Neuronal stem cell (in vitro differentiated cells): ENCODE measurements at regions not wholly inside any gene's neighbourhood (a gene's known extent, or its start where the extent isn't known, plus 50 kb on each side); places are given as distances from the start of the nearest gene placed in this dataset.

Source experiments
- DNase-seq: peaks from one replicate; pipeline ENCODE4 v3.0.0-alpha.2; 2013; ENCODE audit warnings: low spot score
- H2AFZ ChIP-seq: one replicate; pipeline ENCODE4 v1.6.1; 2013; ENCODE audit warnings: mild to moderate bottlenecking, low read length, inconsistent platforms
- H2AK5ac ChIP-seq: 2 replicates; pipeline ENCODE4 v1.6.1; 2013; ENCODE audit warnings: low read depth, mild to moderate bottlenecking, inconsistent platforms, low read length, moderate library complexity, mixed read lengths
- H2BK120ac ChIP-seq: 2 replicates; pipeline ENCODE4 v1.6.1; 2013; ENCODE audit warnings: low read depth, mild to moderate bottlenecking, inconsistent platforms, low read length, moderate library complexity, mixed read lengths
- H2BK12ac ChIP-seq: one replicate; pipeline ENCODE4 v1.6.1; 2013; ENCODE audit warnings: low read length, inconsistent platforms
- H2BK15ac ChIP-seq: 2 replicates; pipeline ENCODE4 v1.6.1; 2013; ENCODE audit warnings: mild to moderate bottlenecking, low read length, inconsistent platforms, mixed read lengths
- H2BK5ac ChIP-seq: one replicate; pipeline ENCODE4 v1.6.1; 2013; ENCODE audit warnings: inconsistent platforms, mild to moderate bottlenecking, low read length, moderate library complexity
- H3K14ac ChIP-seq: one replicate; pipeline ENCODE4 v1.6.1; 2013; ENCODE audit warnings: low read length, inconsistent platforms
- H3K18ac ChIP-seq: 2 replicates; pipeline ENCODE4 v1.6.1; 2013; ENCODE audit warnings: low read length, inconsistent platforms
- H3K23ac ChIP-seq: 2 replicates; pipeline ENCODE4 v1.6.1; 2013; ENCODE audit warnings: low read depth, mild to moderate bottlenecking, mixed read lengths, low read length, inconsistent platforms; ENCODE audit not compliant: poor library complexity
- H3K27ac ChIP-seq: replicated peaks from 3 replicates; pipeline ENCODE4 v1.5.1; 2013; ENCODE audit warnings: low read length, inconsistent platforms
- H3K27me3 ChIP-seq, 3 experiments: 2 replicates each; pipeline ENCODE4 v1.6.1; 2013; ENCODE audit warnings: low read length in 3 of 3, mild to moderate bottlenecking in 2 of 3, inconsistent platforms in 1 of 3, low read depth in 1 of 3, mixed read lengths in 1 of 3, moderate library complexity in 1 of 3; ENCODE audit not compliant: control insufficient read depth in 3 of 3, insufficient read depth in 3 of 3
- H3K36me3 ChIP-seq, 2 donors: replicated peaks in 1 of 2; 2 replicates each; pipeline ENCODE4 v1.6.1; 2013; ENCODE audit warnings: low read length in 2 of 2; ENCODE audit not compliant: control insufficient read depth in 2 of 2, insufficient read depth in 2 of 2
- H3K4ac ChIP-seq: 2 replicates; pipeline ENCODE4 v1.6.1; 2013; ENCODE audit warnings: inconsistent platforms, mild to moderate bottlenecking, low read length, moderate library complexity
- H3K4me1 ChIP-seq, 2 donors: 1 replicate in 1 of 2; 2 replicates in 1 of 2; pipeline ENCODE4 v1.6.1; 2013; ENCODE audit warnings: low read length in 2 of 2, low read depth in 1 of 2; ENCODE audit not compliant: control insufficient read depth in 2 of 2, insufficient read depth in 1 of 2
- H3K4me2 ChIP-seq: one replicate; pipeline ENCODE4 v1.6.1; 2013; ENCODE audit warnings: mild to moderate bottlenecking, low read length, inconsistent platforms; ENCODE audit not compliant: insufficient read depth, poor library complexity, severe bottlenecking
- H3K4me3 ChIP-seq, 2 donors: 2 replicates each; pipeline ENCODE4 v1.5.1; 2013; ENCODE audit warnings: low read length in 2 of 2, mild to moderate bottlenecking in 2 of 2, inconsistent platforms in 1 of 2, moderate library complexity in 1 of 2
- H3K79me1 ChIP-seq: one replicate; pipeline ENCODE4 v1.6.1; 2013; ENCODE audit warnings: low read depth, mild to moderate bottlenecking, inconsistent platforms, low read length, moderate library complexity
- H3K9ac ChIP-seq: one replicate; pipeline ENCODE4 v1.6.1; 2013; ENCODE audit warnings: mild to moderate bottlenecking, low read depth, low read length, inconsistent platforms; ENCODE audit not compliant: poor library complexity
- H3K9me3 ChIP-seq, 2 donors: replicated peaks in 1 of 2; 2 replicates each; pipeline versions ENCODE3 to v1.6.1; 2013; ENCODE audit warnings: low read length in 2 of 2, mild to moderate bottlenecking in 2 of 2, inconsistent platforms in 1 of 2, low read depth in 1 of 2, mixed read lengths in 1 of 2, moderate library complexity in 1 of 2; ENCODE audit not compliant: control insufficient read depth in 2 of 2, insufficient read depth in 1 of 2
- H4K8ac ChIP-seq: one replicate; pipeline ENCODE4 v1.6.1; 2013; ENCODE audit warnings: low read depth, mild to moderate bottlenecking, inconsistent platforms, low read length, moderate library complexity
- H4K91ac ChIP-seq: one replicate; pipeline ENCODE4 v1.6.1; 2013; ENCODE audit warnings: low read length, low read depth, mild to moderate bottlenecking, inconsistent platforms; ENCODE audit not compliant: poor library complexity
- WGBS, 2 donors: extraction: QIAGEN DNeasy Blood & Tissue Kit; methylation state at CpG; one replicate each; pipeline ENCODE4 v1.1.7; 2013; ENCODE audit warnings: missing lambda C conversion rate in 2 of 2, mixed read lengths in 1 of 2; ENCODE audit not compliant: insufficient read length in 2 of 2, insufficient replicate concordance in 1 of 2; ENCODE audit errors: extremely low coverage in 2 of 2; 5-methylcytosine and 5-hydroxymethylcytosine counted together

GRCh38 chr4:107194005-107194404 is 157.9 kb upstream of the DKK2 start:
- H3K14ac ChIP-seq: no peak overlapping the region
- no peak overlapping the region for H2BK15ac ChIP-seq
- H2BK5ac ChIP-seq: no peak overlapping the region
- no peak overlapping the region for H2BK12ac ChIP-seq
- no peak overlapping the region for H2BK120ac ChIP-seq
- H3K4me1 ChIP-seq: no peaks in the 10 kb centered on the region
- H3K9me3 ChIP-seq: no peaks in the 10 kb centered on the region
- H3K4ac ChIP-seq: no peak overlapping the region
- H4K91ac ChIP-seq: no peak overlapping the region
- no peak overlapping the region for H4K8ac ChIP-seq
- no peaks in the 10 kb centered on the region for H3K36me3 ChIP-seq
- no peak overlapping the region for H3K9ac ChIP-seq
- no peak overlapping the region for H3K4me2 ChIP-seq
- H2AK5ac ChIP-seq: no peak overlapping the region
- H3K18ac ChIP-seq: no peak overlapping the region
- no peak for DNase-seq
- no peak overlapping the region for H3K27ac ChIP-seq
- H3K27me3 ChIP-seq: no peaks in the 10 kb centered on the region
- no peak overlapping the region for H3K23ac ChIP-seq
- no peak overlapping the region for H3K4me3 ChIP-seq
- no peaks in the 10 kb centered on the region for H3K79me1 ChIP-seq
- WGBS, 2 donors: no CpG with 5 or more reads among the region's 4 CpGs
- no peak overlapping the region for H2AFZ ChIP-seq

- Histone ChIP-seq H3K4me1 (no peaks in the 10 kb centered on the region), H3K9ac (no peak overlapping the region), H2BK5ac (no peak overlapping the region), H2BK15ac (no peak overlapping the region), H3K36me3 (no peaks in the 10 kb centered on the region), H4K8ac (no peak overlapping the region), H2BK12ac (no peak overlapping the region), H3K27me3 (no peaks in the 10 kb centered on the region), H3K9me3 (no peaks in the 10 kb centered on the region), H2BK120ac (no peak overlapping the region), H3K4ac (no peak overlapping the region), H3K27ac (no peak overlapping the region), H2AFZ (no peak overlapping the region), H3K18ac (no peak overlapping the region), H2AK5ac (no peak overlapping the region), H4K91ac (no peak overlapping the region), H3K23ac (no peak overlapping the region), H3K14ac (no peak overlapping the region), H3K79me1 (no peaks in the 10 kb centered on the region), H3K4me3 (no peak overlapping the region), H3K4me2 (no peak overlapping the region)
- no CpG with 5 or more reads among the region's 6 CpGs for WGBS, 2 donors
- no peak for DNase-seq
Measured at GRCh38 chr4:107192601-107193000, 156.5 kb upstream of the DKK2 start.

DNA sequence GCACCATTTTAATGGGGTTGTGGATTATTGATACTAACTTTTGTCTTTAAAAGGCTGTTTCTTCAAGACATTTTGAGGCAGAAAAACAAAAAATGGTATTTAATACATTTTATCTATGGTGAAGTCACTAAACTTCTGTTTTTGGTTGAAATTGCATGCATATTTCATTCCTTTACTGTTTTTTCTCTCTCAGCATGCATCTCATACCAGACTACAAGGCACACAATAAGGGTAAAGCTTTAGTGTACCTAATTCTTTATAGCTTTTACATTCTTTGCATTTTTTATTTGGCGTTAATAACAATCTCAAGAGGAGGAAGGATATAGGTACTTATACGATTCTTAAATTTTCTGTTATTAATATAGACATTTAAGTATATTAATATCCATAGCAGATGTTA is 151.0 kb upstream of the DKK2 start:
- Histone ChIP-seq H3K4me2 (no peak overlapping the region), H3K27me3 (no peaks in the 10 kb centered on the region), H3K9me3 (no peaks in the 10 kb centered on the region), H3K27ac (no peak overlapping the region), H2BK12ac (no peak overlapping the region), H3K9ac (no peak overlapping the region), H2BK5ac (no peak overlapping the region), H3K14ac (no peak overlapping the region), H4K8ac (no peak overlapping the region), H3K4me1 (no peaks in the 10 kb centered on the region), H2AFZ (no peak overlapping the region), H3K4me3 (no peak overlapping the region), H3K23ac (no peak overlapping the region), H2BK120ac (no peak overlapping the region), H3K36me3 (no peaks in the 10 kb centered on the region), H3K18ac (no peak overlapping the region), H2AK5ac (no peak overlapping the region), H4K91ac (no peak overlapping the region), H3K79me1 (no peaks in the 10 kb centered on the region), H2BK15ac (no peak overlapping the region), H3K4ac (no peak overlapping the region)
- WGBS, 2 donors: no CpG with 5 or more reads among the region's 2 CpGs
- no peak for DNase-seq

- H2AK5ac ChIP-seq: no peak overlapping the region
- peak; percentile 47 for DNase-seq
- H3K9me3 ChIP-seq: no peaks in the 10 kb centered on the region
- H3K27me3 ChIP-seq: no peaks in the 10 kb centered on the region
- no peak overlapping the region for H2BK12ac ChIP-seq
- H3K27ac ChIP-seq: no peak overlapping the region
- no peak overlapping the region for H3K4me3 ChIP-seq
- no peaks in the 10 kb centered on the region for H3K36me3 ChIP-seq
- no peak overlapping the region for H4K8ac ChIP-seq
- no peak overlapping the region for H3K4ac ChIP-seq
- no CpG with 5 or more reads among the region's 3 CpGs for WGBS, 2 donors
- H2BK120ac ChIP-seq: no peak overlapping the region
- H3K4me1 ChIP-seq: no peaks in the 10 kb centered on the region
- no peak overlapping the region for H3K23ac ChIP-seq
- no peaks in the 10 kb centered on the region for H3K79me1 ChIP-seq
- no peak overlapping the region for H2BK5ac ChIP-seq
- no peak overlapping the region for H3K14ac ChIP-seq
- no peak overlapping the region for H3K18ac ChIP-seq
- H4K91ac ChIP-seq: no peak overlapping the region
- no peak overlapping the region for H3K9ac ChIP-seq
- no peak overlapping the region for H2BK15ac ChIP-seq
- H2AFZ ChIP-seq: no peak overlapping the region
- no peak overlapping the region for H3K4me2 ChIP-seq
Measured at GRCh38 chr4:107183155-107183774, 147.2 kb upstream of the DKK2 start.
